ENCODE measurements at regions not wholly inside any gene's neighbourhood (a gene's known extent, or its start where the extent isn't known, plus 50 kb on each side); places are given as distances from the start of the nearest gene placed in this dataset.
"Not testable (repeated sequence)": the region's sequence is repeated elsewhere in the genome, so short reads cannot be mapped to it uniquely, and the experiment has no call there.

GRCh38 chr7:20501473-20501872, 114.0 kb upstream of the ABCB5 start:
- not testable (repeated sequence) for TF ChIP-seq CTCF (conservative IDR thresholded peaks at IDR 0.05; ENCODE audit: low read depth, low read length); EZH2 (IDR thresholded peaks at IDR 0.05; ENCODE audit: borderline replicate concordance, low read depth, low read length, poor library complexity, severe bottlenecking)
